HG02840 (cell line): ENCODE measurements at regions not wholly inside any gene's neighbourhood (a gene's known extent, or its start where the extent isn't known, plus 50 kb on each side); places are given as distances from the start of the nearest gene placed in this dataset.

ENCODE experiments used
- ATAC-seq: cut with Tn5 transposase; IDR thresholded peaks from one replicate; pipeline ENCODE4 v1.9.1; 2021; ENCODE audit warnings: mild to moderate bottlenecking, moderate library complexity, moderate number of reproducible peaks; ENCODE audit not compliant: unreplicated experiment, low FRiP score

GRCh38 chr17:33352526-33352925, 59.4 kb upstream of the ASIC2 start:
- no peak for ATAC-seq

DNA sequence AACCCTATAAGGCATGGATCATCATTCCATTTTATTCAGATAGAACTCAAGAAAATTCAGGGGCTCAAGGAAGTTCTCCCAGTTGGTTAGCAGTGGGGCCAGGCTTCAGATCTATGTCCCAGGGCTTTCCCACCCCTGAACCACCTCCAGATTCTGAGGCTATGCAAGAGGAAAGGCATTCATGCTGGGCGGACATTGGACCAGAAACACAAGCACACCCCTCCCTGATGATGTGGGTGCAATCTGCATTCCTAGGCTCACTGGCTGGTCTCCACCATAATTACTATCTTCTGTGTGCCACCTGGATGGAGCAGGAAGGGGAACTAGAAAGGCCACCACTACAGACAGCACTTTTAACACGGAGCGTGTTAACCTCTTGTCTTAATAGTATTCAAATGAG, 63.2 kb upstream of the ASIC2 start:
- ATAC-seq: no peak

DNA sequence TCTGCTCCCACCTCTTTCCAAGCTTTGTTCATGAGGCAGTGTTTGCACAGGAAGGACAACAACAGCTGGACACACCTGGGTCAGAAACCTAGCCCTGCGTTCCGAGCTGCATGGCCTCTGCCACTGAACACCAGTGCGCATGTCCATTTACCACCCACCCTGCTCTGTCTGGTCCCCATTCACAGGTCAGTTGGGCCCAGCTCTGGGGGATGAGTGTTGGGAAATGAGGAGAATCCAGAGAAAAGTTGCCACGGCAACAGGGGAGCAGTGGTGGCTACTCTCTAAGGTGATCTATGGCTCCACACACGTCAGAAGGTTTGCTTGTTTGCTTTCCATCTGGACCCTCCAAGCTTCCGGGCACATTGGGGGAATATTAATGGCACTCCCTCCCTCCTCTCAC, 70.4 kb upstream of the ASIC2 start:
- ATAC-seq: no peak

DNA sequence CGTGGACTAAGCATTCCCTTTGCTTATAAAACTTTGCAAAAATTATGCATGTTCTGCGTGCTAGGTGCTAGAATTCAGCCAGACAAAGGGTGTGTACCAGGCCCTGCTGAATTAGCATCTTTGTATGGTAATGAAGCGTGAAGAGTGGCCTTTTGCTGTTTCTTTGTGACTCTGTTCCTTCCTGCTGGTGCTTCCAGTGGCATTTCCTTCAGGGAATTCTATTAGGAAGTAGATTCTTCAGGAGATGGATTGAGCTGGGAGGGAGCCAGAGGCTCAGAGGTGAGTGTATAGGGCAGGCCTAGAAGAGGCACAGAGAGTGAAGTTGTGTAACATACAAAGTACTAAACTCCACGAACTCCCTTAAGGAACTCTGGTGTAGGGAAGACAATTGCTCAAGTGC, 73.9 kb upstream of the ASIC2 start:
- no peak for ATAC-seq

- ATAC-seq: no peak
Observed at GRCh38 chr17:33369149-33369548, 76.1 kb upstream of the ASIC2 start.

- ATAC-seq: no peak
Observed at GRCh38 chr17:33369876-33370275, 76.8 kb upstream of the ASIC2 start.

- no peak for ATAC-seq
Observed at GRCh38 chr17:33370401-33370800, 77.3 kb upstream of the ASIC2 start.

DNA sequence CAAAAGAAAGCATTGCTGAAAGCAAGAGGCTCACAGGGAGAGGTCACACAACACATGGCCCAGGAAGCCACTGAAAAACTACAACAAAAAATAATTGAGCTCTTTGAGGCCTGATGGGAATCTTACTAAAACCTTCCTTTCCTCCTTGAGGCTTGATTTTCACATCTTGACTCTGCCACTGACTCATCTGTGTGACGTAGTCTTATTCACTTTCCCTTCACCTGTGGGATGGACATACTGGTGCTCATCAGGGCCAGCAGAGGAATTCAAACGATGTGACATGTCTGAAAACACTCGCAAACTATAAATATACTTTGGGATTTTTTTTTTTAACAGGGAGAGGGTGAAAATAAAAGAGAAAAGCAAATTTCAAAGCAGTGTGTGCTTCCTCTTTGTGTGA, 78.3 kb upstream of the ASIC2 start:
- no peak for ATAC-seq

GRCh38 chr17:33373273-33373672, 80.2 kb upstream of the ASIC2 start:
- ATAC-seq: no peak

DNA sequence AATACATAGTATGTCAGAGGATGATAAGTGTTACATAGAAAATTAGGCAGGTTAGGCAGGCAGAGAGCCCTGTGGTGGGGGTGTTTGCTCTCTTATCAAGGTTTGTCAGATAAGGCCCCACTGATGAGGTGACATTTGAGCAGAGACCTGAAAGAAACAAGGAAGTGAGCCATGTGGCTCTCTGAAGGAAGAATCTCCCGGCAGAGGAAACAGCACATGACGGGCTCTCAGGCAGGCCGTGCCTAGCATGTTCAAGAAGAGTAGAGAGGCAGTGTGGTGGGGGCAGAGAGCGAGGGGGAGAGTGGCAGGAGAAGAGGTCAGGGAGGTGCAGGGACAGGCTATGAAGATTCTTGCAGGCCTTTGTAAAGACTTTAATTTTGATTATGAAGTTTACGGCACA, 82.0 kb upstream of the ASIC2 start:
- no peak for ATAC-seq

DNA sequence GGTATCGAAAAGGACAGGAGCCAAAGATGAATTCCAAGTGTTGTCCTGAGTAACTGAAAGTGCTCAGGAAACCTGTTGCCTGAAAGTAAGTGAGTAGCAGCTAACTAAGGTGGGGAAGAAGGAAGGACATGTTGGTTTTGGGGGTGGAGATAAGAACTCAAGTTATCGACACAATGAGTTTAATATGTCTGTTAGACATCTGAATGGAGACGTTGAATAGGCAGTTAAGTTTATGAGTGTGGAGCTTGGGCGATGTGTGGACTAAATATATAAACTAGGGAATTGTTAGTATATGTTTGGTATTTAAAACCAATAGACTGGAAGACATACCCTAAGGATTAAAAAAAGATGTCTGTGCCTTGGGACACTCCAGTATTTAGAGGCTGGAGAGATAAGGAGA, 82.7 kb upstream of the ASIC2 start:
- no peak for ATAC-seq

GRCh38 chr17:33377837-33378595, 84.9 kb upstream of the ASIC2 start:
- ATAC-seq: no peak

GRCh38 chr17:33381201-33381600, 88.1 kb upstream of the ASIC2 start:
- no peak for ATAC-seq

- no peak for ATAC-seq
Observed at GRCh38 chr17:33383488-33384023, 90.5 kb upstream of the ASIC2 start.

- no peak for ATAC-seq
Observed at GRCh38 chr17:33385133-33385532, 92.0 kb upstream of the ASIC2 start.

- ATAC-seq: no peak
Observed at GRCh38 chr17:33385713-33386112, 92.6 kb upstream of the ASIC2 start.

DNA sequence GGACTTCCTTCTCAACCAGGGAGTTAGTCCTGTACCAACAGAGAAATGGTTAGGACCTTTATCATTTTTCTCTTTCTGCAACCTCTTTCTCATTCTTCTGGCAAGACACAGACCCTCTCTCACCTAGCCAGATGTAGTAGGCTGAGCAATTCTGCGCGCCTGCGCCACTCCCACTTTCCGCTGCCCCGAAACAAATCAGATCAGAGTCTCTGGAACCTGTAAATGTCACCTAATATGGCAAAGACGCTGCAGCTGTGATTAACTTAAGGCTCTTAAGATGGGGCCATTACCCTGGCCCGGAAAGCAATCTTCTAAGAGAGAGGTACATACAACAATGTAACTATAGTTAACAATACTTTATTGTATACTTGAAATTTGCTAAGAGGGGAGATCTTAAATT, 94.3 kb upstream of the ASIC2 start:
- no peak for ATAC-seq

GRCh38 chr17:33389504-33390135, 96.5 kb upstream of the ASIC2 start:
- no peak for ATAC-seq

GRCh38 chr17:33390479-33391176, 97.5 kb upstream of the ASIC2 start:
- ATAC-seq: no peak

DNA sequence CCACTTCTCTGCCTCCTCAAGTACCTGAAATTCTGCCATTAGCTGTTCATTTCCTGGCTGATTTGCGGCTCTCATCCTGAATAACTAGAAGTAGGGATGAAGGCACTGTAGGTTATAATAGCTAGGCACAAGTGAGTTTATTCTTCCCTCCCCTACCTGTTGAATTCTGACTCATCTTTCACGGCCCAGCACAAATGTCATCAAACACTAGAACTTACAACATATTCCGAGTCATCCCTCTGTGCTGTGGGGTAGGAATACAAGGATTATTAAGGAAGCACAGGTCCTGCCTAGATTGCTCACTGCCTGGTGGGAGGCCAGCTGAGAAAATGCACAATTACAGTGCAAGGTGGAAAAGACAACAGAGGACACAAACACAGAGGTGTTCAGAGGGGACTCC, 103.7 kb upstream of the ASIC2 start:
- ATAC-seq: no peak

- ATAC-seq: no peak
Observed at GRCh38 chr17:33398386-33398785, 105.3 kb upstream of the ASIC2 start.
